Mammary epithelial cell (primary cell): ENCODE measurements at regions not wholly inside any gene's neighbourhood (a gene's known extent, or its start where the extent isn't known, plus 50 kb on each side); places are given as distances from the start of the nearest gene placed in this dataset.

Source experiments
- CTCF ChIP-seq, 2 donors: IDR thresholded peaks in 1 of 2; conservative IDR thresholded peaks in 1 of 2; 2 replicates each; pipeline ENCODE4 v1.5.1; 2011 to 2012; ENCODE audit warnings: inconsistent platforms in 2 of 2, low read length in 2 of 2, mild to moderate bottlenecking in 2 of 2, control low read depth in 1 of 2, low read depth in 1 of 2; ENCODE audit not compliant: insufficient read depth in 1 of 2; ENCODE audit errors: extremely low read depth in 1 of 2
- EZH2 ChIP-seq: IDR thresholded peaks from 2 replicates; pipeline ENCODE4 v1.6.1; 2012; ENCODE audit warnings: low read length, inconsistent platforms, borderline replicate concordance

- TF ChIP-seq CTCF (conservative IDR thresholded peaks at IDR 0.05 in 1 of 2, IDR thresholded peaks at IDR 0.05 in 1 of 2; ENCODE audit: extremely low read depth in 1 of 2, insufficient read depth in 1 of 2, low read depth in 1 of 2, low read length in 2 of 2): no peak
- TF ChIP-seq EZH2: no peak
Measured at GRCh38 chr12:108035372-108035771, 93.7 kb upstream of the WSCD2 start.
